Right ventricle myocardium inferior (tissue), 1 donor: ENCODE measurements at regions not wholly inside any gene's neighbourhood (a gene's known extent, or its start where the extent isn't known, plus 50 kb on each side); places are given as distances from the start of the nearest gene placed in this dataset.

ENCODE experiments used
- ATAC-seq: fragments of 200-7000 bp; cut with Tn5 transposase; one replicate; pipeline ENCODE4 v1.9.1; 2020; ENCODE audit warnings: mild to moderate bottlenecking, moderate library complexity
- DNase-seq: peaks from one replicate; pipeline ENCODE4 v3.0.0; 2021; ENCODE audit errors: missing footprints
- intact Hi-C: fragments of 100-400 bp; cut with DNase I; formaldehyde crosslinking; loops from one replicate; pipeline ENCODE4 v1.11.0; 2022
- donor health status: DM: no; HTN: yes; CAD: no; lungs with severe emphysema.

DNA sequence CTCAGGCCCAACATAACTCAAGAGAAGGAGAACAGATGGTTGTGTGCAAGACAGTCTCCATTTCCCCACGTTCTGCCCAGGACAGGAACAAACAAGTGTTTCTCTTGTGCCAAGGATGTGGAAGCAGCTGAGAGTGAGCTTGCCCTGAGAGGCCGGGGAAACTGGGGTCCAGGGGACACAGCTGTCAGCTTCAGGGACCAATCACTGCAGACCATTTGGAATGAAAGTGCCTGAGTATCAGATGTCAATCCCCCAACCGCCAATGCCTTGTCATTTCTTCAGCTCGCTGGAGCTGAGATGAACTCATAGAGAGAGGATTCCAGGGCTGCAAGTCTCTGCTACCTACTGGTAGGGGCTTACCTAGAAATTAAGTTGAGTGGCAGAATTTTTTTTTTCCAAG is 71.9 kb upstream of the METAP2 start:
- ATAC-seq (no peak), DNase-seq (no peak)
- intact Hi-C loops = no loop called here

DNA sequence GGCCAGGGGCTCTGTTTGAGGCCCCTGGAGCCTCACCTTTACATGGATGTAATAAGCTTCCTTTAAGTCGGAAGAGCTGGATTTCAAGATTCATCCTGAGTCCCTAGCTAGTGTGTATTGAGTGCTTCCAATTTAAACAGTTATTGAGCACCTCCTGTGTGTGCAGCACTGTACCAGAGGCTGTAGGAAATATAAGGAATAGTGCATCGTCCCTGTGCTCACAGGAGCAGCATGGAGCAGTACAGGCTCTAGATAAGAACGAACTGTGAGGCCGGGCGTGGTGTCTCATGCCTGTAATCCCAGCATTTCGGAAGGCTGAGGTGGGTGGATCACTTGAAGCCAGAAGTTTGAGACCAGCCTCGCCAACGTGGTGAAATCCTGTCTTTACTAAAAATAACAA is 65.8 kb upstream of the METAP2 start:
- ATAC-seq = no peak
- intact Hi-C loops = no loop called here
- DNase-seq = no peak

DNA sequence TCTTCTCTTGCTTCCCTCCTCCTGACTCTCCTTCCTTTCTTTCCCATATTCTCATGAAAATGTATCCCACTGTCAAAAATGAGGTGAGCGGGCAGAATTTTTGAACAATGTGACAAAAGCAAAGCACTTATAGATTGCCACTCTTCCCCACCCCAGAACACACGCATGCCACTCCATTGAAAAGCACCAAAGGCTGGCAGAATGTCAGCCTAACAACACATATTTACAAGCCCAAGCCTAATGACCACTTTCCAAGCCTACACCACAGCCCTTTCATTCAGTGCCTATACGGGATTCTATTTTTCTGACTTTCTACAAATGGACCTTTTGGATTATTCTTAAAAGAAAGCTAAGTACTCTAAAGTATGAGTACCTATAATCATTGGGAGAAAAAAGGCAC is 62.9 kb upstream of the METAP2 start:
- no peak for ATAC-seq

DNA sequence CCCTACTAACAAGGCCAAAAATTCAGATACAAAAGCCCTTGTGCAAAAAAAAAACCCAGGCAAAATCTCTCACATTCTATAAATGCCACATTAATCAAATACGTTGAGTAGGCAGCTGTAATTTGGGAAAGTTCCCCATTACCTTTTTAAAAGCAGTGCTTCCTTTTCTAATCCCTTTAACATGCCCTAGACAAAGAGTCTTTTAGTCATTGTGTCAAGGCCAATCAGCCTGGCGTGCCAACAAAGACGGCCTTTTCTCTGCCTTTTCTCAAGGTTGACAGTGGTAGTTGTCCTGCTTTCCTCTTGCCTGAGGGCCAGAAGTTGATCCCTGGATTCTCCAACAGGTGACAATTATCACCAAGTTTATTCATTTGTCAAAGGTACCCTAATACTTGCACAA is 62.5 kb upstream of the METAP2 start:
- ATAC-seq (no peak), DNase-seq (no peak)
- intact Hi-C loops = no loop called here

More for the DNA sequence above, 62.9 kb upstream of the METAP2 start:
- intact Hi-C loops = no loop called here
- no peak for DNase-seq

DNA sequence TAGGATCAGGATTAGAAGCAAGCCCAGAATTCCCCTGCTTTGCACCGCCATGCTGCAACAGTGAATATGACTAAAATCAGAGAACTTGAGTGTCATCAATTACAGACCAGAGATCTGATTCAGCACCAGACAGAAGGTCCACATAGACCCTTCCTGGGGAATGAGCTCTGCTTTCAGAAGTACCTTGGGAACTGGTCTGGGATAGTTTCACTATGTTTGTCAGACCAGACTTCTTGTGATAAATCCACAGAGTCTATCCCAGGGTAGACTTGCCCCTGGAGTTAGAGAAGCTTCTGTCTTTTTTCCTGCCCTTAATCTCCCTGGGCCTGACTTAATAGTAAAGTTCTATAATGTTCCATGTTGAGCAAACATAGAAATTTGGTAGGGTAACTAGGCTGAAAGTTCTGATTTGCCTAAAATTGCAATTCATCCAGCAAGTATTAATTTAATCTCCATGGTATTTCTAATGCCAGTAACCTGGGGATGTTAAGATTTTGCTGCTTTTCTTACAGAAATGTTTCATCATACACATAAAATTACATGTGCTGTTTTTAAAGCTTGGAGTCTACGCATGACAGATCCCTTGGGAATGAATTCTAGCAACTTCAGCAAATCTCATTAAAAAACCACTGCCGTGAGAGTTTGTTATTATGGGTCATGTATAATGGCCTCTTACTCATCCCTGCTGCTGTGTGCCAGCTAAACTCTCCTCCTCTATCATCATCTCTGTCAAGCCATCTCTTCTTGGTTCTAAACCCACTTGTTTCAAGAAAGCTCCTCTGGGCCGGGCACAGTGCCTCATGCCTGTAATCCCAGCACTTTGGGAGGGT is 61.3 kb upstream of the METAP2 start:
- ATAC-seq = no peak
- DNase-seq = no peak
- intact Hi-C loops = no loop called here

DNA sequence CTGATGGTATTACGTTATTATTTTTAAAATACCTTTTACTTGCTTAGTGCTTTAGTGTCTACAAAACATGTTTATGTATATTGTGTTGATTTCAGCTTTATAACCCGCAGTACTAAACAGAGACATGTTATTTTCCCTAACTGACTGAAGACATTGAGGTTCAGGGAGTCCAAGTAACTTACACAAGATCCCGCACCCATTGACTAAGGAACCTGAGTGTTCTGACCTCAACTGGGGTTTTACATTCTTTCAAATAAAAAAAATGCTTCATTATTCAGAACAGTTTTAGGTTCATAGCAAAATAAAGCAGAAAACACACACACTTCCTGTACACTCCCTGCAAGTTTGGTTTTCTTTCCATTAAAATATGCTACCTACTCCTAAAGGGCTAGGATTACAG is 60.4 kb upstream of the METAP2 start:
- no peak for DNase-seq
- ATAC-seq = no peak
- intact Hi-C loops = no loop called here

DNA sequence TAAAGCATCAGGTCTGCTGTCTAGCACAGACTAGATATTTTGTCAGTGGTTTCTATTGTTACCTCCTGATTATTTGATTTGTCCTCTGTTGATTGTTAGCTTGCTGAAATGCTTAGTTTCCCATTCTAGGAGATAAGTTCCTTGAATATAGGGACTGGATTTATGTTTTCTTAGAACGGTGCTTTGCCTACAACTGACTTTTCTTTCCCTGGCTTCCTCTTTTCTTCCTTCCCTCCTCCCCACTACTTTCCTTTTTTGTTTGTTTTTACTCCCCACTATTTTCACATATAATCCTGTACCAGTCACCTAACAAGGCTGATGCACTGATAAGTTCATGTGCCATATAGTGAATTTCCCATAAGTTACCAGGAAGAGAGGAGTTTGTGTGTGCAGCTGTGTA is 58.5 kb upstream of the METAP2 start:
- ATAC-seq (no peak), DNase-seq (no peak)
- intact Hi-C loops = no loop called here

DNA sequence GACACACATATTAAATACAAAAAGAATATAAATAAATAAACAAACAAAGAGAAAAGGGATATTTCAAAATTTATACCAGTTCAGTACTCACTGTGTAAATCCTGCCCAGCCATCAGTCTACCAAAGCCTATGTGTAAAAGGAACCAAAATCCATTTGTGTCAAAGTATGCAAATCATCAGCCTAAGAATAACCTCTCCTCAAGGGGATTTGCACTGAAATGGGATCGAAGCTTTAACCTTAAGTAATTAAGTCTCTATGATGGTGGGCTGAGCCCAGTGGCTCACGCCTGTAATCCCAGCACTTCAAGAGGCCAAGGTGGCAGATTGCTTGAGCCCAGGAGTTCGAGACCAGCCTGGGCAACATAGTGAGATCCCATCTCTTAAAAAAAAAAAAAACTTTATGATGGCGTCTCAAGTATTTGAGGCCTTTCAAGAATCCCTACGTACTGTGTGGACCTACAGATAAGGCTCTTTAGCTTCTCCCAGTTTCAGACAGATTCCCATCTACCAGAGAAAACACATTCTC is 57.8 kb upstream of the METAP2 start:
- DNase-seq = no peak
- intact Hi-C loops = no loop called here
- ATAC-seq = no peak

DNA sequence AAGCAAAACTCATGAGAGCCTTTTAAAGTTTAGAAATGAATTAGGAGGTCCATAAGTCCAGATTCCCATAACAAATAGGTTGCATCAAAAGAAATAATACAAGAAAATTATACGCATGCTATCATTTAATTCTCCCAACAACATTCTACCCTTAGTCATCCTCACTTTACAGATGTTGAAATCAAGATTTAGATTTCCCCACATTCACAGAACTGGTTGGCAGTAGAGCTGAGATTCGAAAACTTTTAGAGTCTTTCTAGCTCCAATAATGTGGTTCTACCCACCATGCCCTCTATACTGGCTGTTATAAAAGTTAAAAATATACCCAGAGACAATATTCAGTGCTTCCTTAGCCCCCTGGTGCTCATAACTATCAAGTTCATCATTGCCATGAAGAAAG is 56.6 kb upstream of the METAP2 start:
- DNase-seq (no peak), ATAC-seq (no peak)
- intact Hi-C loops = no loop called here

DNA sequence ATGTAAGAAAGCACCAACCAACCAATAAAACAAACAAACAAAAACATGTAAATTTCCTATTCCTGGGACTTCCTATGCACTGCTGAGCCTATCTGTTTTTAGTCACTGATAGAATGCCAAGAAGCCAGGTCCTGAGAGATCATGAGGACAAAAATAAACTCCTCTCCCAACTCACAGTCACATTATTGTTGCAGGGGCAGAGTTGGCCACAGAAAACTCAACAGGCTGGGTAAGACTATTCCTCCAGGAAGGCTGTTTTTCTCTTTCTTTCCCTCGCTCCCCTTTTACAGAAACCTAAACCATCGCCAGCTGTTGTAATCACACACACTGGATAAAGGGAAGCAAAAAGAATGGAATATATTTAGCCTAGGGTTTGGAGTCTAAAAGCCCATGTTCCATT is 55.8 kb upstream of the METAP2 start:
- no peak for DNase-seq
- peak; percentile 88 for ATAC-seq
- intact Hi-C loops = no loop called here
